Stimulated activated naive B cell treated with anti-CD40 and anti-IgM and Interleukin-4, amounts not matched to agents 10 μg/mL and 1 μg/mL and 100 μg/mL, for 72 hours (primary cell): ENCODE measurements at regions not wholly inside any gene's neighbourhood (a gene's known extent, or its start where the extent isn't known, plus 50 kb on each side); places are given as distances from the start of the nearest gene placed in this dataset.
"Not testable (repeated sequence)": the region's sequence is repeated elsewhere in the genome, so short reads cannot be mapped to it uniquely, and the experiment has no call there.

Source experiments
- ATAC-seq, 2 donors: fragments of 150-1000 bp; cut with Tn5 transposase; replicated peaks; 2 replicates each; pipeline ENCODE4 v1.10.0; 2021; ENCODE audit warnings: moderate library complexity in 1 of 2
- DNase-seq: peaks from one replicate; pipeline ENCODE4 v3.0.0; 2021
- H3K27ac Mint-ChIP-seq: one replicate; pipeline ENCODE4 v1.8.0; 2022; ENCODE audit warnings: mild to moderate bottlenecking, mixed read lengths
- H3K27me3 Mint-ChIP-seq, 2 donors: one replicate each; pipeline ENCODE4 v1.8.0; 2022; ENCODE audit warnings: mixed read lengths in 2 of 2
- H3K36me3 Mint-ChIP-seq, 2 donors: one replicate each; pipeline ENCODE4 v1.8.0; 2022; ENCODE audit warnings: mixed read lengths in 2 of 2, mild to moderate bottlenecking in 1 of 2
- H3K4me1 Mint-ChIP-seq, 2 donors: one replicate each; pipeline ENCODE4 v1.8.0; 2022; ENCODE audit warnings: mixed read lengths in 2 of 2, mild to moderate bottlenecking in 1 of 2
- H3K4me3 Mint-ChIP-seq, 2 donors: one replicate each; pipeline ENCODE4 v1.8.0; 2022; ENCODE audit warnings: mild to moderate bottlenecking in 2 of 2, mixed read lengths in 2 of 2, moderate library complexity in 1 of 2
- H3K9me3 Mint-ChIP-seq, 2 donors: one replicate each; pipeline ENCODE4 v1.8.0; 2022; ENCODE audit warnings: mixed read lengths in 2 of 2, mild to moderate bottlenecking in 1 of 2

GRCh38 chr5:53733853-53734252, 173.4 kb downstream of the NDUFS4 start:
- peak in 1 of 2 donors; percentile 12 for ATAC-seq
- H3K27ac Mint-ChIP-seq, result no peak overlapping the region
- DNase-seq, result no peak

DNA sequence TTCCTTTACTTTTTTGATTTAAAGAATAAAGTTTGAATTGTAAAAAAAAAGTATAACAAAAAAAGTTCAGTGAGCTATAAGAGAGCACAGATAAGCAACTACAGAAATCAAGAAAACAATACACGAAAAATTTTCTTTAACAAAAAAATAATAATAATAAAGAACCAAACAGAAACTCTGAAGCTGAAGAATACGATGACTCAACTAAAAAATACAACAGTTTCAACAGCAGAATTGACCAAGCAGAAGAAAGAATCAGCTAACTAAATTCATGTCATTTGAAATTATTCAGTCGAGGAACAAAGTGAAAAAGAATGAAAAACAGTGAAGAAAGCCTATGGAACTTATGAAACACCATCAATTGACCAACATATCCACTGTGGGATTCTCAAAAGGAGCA, 177.7 kb downstream of the NDUFS4 start:
- DNase-seq, result no peak
- no peak for ATAC-seq
- Mint-ChIP-seq H3K9me3 (peaks cover 3 to 10% of the 10 kb centered on the region in 2 donors), H3K4me1 (peaks cover 6 to 8% of the 10 kb centered on the region in 2 donors), H3K27me3 (peaks cover 0 to 5% of the 10 kb centered on the region in 2 donors), H3K36me3 (no peaks in the 10 kb centered on the region), H3K4me3 (no peak overlapping the region), H3K27ac (no peak overlapping the region)

More at GRCh38 chr5:53733853-53734252, 173.4 kb downstream of the NDUFS4 start:
- Mint-ChIP-seq H3K27me3 (no peaks in the 10 kb centered on the region), H3K9me3 (peaks cover 10% of the 10 kb centered on the region in 2 donors), H3K4me3 (no peak overlapping the region), H3K4me1 (peaks cover 14 to 22% of the 10 kb centered on the region in 2 donors), H3K36me3 (peaks cover 0 to 3% of the 10 kb centered on the region in 2 donors)

DNA sequence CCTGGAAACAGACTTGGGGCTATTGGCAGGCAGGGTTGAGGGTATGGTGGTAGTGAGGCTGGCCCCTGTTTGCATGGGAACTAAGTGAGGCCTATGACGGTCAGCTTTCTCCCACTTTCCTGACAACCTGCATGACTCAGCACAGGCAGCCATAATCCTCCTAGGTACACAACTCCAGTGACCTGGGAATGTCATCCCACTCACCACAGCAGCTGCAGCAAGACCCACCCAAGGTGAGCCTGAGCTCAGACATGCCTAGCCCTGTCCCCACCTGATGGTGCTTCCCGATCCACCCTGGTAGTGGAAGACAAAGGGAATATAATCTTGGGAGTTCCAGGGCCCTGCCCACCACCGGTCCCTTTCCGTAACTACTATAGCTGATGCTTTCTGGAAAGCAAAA, 178.7 kb downstream of the NDUFS4 start:
- no peak overlapping the region for H3K4me3 Mint-ChIP-seq
- no peaks in the 10 kb centered on the region for H3K36me3 Mint-ChIP-seq
- peaks cover 0 to 9% of the 10 kb centered on the region in 2 donors for H3K27me3 Mint-ChIP-seq
- peaks cover 2 to 4% of the 10 kb centered on the region in 2 donors for H3K4me1 Mint-ChIP-seq
- no peak for DNase-seq
- no peak for ATAC-seq
- H3K9me3 Mint-ChIP-seq, result peaks cover 3 to 10% of the 10 kb centered on the region in 2 donors
- H3K27ac Mint-ChIP-seq, result no peak overlapping the region

GRCh38 chr5:53749621-53750020, 189.2 kb downstream of the NDUFS4 start:
- H3K9me3 Mint-ChIP-seq, result peaks cover 26 to 33% of the 10 kb centered on the region in 2 donors
- no peak for ATAC-seq

GRCh38 chr5:53752282-53752681, 191.8 kb downstream of the NDUFS4 start:
- not testable (repeated sequence) for H3K4me1 Mint-ChIP-seq, DNase-seq, H3K27ac Mint-ChIP-seq, H3K4me3 Mint-ChIP-seq, ATAC-seq, H3K27me3 Mint-ChIP-seq
- Mint-ChIP-seq H3K9me3 (peaks cover 26 to 33% of the 10 kb centered on the region in 2 donors), H3K36me3 (peaks cover 3 to 10% of the 10 kb centered on the region in 2 donors)

More at GRCh38 chr5:53749621-53750020, 189.2 kb downstream of the NDUFS4 start:
- Mint-ChIP-seq H3K4me3 (no peak overlapping the region), H3K27me3 (peaks cover 0 to 6% of the 10 kb centered on the region in 2 donors), H3K4me1 (no peaks in the 10 kb centered on the region), H3K27ac (no peak overlapping the region), H3K36me3 (peaks cover 3 to 10% of the 10 kb centered on the region in 2 donors)
- no peak for DNase-seq

DNA sequence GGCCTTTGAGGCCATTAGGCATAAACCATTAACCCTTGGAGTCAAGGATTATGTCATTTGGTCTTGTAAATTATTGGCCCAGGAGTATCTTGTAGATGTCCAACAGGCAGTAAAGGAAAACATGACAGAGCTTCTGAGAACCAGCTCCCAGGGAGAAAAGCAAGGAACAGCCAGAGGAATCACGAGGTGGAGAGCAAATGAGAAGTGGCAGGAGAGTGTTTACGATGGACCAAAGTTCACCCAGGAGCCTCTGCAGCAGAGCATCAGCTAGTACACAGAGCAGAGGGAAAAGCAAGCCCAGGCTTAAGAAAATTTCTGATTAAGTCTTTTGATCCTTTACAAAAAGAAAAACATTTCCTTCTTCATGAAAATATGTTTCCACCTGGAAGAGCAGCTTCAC, 206.2 kb downstream of the NDUFS4 start:
- DNase-seq (no peak), ATAC-seq (no peak)
- Mint-ChIP-seq H3K4me3 (no peak overlapping the region), H3K9me3 (peaks cover 4 to 5% of the 10 kb centered on the region in 2 donors), H3K27ac (no peak overlapping the region), H3K36me3 (no peaks in the 10 kb centered on the region), H3K4me1 (no peaks in the 10 kb centered on the region), H3K27me3 (peaks cover 0 to 5% of the 10 kb centered on the region in 2 donors)

DNA sequence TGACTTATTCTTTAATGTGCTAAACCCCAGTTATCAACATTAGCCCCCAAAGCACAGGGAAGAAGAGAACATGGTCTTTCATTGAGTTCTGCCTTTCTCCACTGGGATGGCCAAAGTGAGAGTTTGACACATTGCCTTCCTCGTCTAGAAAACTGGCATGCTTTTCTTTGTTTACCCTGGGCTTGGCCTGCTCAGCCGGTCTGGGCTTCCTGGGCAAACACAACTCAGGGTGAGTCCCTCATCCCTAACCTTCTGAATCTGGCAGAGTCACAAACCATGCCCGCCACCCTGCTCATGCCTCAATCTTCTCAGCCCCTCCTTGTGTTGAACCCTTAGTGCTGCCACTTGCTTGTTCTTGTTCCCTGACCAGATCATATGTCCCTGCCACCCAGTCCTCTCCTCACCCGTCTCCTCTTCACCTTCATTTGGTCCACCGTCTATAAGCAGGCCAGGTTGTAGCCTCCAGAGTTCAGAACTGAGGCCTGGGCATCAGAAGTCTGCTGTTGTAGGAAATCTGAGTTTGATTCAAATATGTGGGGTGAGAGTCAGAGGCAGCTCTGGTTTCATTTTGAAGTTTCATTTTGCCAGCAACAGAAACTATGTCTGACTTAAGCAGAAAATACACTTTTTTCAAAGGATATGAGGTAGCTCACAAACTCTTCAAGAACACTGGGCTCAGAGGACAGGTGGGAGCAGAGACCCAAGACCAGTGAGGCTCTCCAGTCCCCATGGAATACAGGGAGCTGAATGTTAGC, 217.6 kb downstream of the NDUFS4 start:
- peaks cover 3 to 5% of the 10 kb centered on the region in 2 donors for H3K4me1 Mint-ChIP-seq
- H3K9me3 Mint-ChIP-seq, result no peaks in the 10 kb centered on the region
- no peak for ATAC-seq
- DNase-seq, result no peak
- H3K27me3 Mint-ChIP-seq, result no peaks in the 10 kb centered on the region
- H3K4me3 Mint-ChIP-seq, result no peak overlapping the region
- H3K36me3 Mint-ChIP-seq, result no peaks in the 10 kb centered on the region
- H3K27ac Mint-ChIP-seq, result no peak overlapping the region

DNA sequence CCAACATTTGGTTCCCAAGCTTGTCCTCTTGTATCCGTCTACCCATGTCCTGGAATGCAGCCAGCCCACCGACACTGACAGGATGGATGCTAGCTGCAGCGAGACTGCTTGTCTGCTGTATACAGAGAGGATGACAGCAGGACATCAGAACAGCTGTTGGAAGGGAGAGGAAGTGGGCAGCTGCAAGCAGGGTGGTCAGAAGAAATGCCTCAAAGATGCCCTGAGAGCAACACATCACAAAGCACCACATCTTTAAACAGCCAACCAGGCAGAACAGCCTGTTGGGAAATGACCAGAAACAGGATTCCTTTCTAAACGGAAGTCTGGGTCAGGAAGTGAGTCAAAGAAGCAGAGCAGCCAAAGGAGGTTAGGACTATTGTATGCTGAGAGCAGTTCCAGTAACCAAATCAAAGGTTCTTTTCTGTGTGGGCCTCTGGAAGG, 219.1 kb downstream of the NDUFS4 start:
- no peaks in the 10 kb centered on the region for H3K27me3 Mint-ChIP-seq
- ATAC-seq, result peak in 1 of 2 donors; percentile 36
- no peaks in the 10 kb centered on the region for H3K36me3 Mint-ChIP-seq
- peaks cover 3 to 5% of the 10 kb centered on the region in 2 donors for H3K4me1 Mint-ChIP-seq
- H3K27ac Mint-ChIP-seq, result no peak overlapping the region
- no peak overlapping the region for H3K4me3 Mint-ChIP-seq
- H3K9me3 Mint-ChIP-seq, result no peaks in the 10 kb centered on the region
- DNase-seq, result no peak

- ATAC-seq (no peak), DNase-seq (no peak)
- H3K27me3 Mint-ChIP-seq, result peaks cover 0 to 5% of the 10 kb centered on the region in 2 donors
- no peaks in the 10 kb centered on the region for H3K9me3 Mint-ChIP-seq
- H3K4me1 Mint-ChIP-seq, result peaks cover 5% of the 10 kb centered on the region in 2 donors
- no peaks in the 10 kb centered on the region for H3K36me3 Mint-ChIP-seq
- H3K4me3 Mint-ChIP-seq, result no peak overlapping the region
- no peak overlapping the region for H3K27ac Mint-ChIP-seq
Observed at GRCh38 chr5:53782620-53783019, 222.2 kb downstream of the NDUFS4 start.

DNA sequence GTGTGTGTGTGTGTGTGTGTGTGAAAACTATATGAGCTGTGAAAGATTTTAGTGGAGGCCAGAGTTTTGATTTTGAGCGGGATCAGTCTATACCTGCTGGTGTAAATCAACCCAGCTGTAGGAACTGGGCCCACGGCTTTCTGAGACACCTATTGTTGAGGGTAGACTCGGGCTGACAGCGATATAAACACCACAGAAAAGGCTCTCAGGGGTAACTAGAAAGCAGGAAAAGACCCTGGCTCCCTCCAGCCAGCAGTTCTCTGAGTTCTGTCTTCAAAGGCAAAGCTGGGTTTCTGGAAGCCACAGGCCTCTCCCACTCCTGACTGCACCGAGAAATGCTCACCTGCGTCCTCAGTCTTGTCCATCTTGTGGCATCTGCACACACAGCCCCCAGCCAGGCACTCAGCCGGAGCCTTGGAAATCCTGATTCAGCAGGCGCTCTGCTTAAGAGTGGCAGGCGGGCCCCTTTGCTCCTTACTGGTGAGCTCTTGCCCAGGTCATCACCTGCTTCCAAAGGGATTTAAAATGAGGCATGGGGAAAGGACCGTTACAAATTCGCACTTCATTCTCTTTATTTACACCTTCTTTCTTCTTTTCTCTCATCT, 223.3 kb downstream of the NDUFS4 start:
- H3K4me3 Mint-ChIP-seq, result no peak overlapping the region
- peaks cover 0 to 5% of the 10 kb centered on the region in 2 donors for H3K27me3 Mint-ChIP-seq
- peaks cover 0 to 3% of the 10 kb centered on the region in 2 donors for H3K9me3 Mint-ChIP-seq
- no peak overlapping the region for H3K27ac Mint-ChIP-seq
- no peak for ATAC-seq
- DNase-seq, result no peak
- H3K36me3 Mint-ChIP-seq, result no peaks in the 10 kb centered on the region
- peaks cover 3 to 5% of the 10 kb centered on the region in 2 donors for H3K4me1 Mint-ChIP-seq

DNA sequence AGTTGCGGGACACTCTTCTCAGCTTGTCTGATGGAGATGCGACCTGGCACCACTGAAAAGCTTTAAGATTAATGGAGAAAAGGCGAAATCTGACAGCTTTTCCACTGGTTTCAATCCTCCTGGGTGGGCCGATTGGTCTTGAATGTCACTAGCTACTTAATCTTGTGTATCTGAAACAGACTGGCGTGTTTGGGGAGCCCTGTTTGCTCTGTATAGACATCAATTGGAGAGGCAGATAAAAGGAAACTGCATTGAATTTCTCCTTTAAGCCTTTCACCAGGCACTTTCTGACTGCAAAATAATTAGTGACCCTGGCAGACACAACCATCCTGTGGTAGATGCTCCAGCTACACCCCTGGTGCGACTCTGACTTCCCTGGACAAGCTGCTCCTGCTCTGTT, 224.2 kb downstream of the NDUFS4 start:
- Mint-ChIP-seq H3K27ac (no peak overlapping the region), H3K9me3 (peaks cover 0 to 3% of the 10 kb centered on the region in 2 donors), H3K4me3 (no peak overlapping the region), H3K27me3 (peaks cover 0 to 5% of the 10 kb centered on the region in 2 donors), H3K36me3 (no peaks in the 10 kb centered on the region), H3K4me1 (peaks cover 0 to 3% of the 10 kb centered on the region in 2 donors)
- DNase-seq, result no peak
- no peak for ATAC-seq

GRCh38 chr5:53785924-53786323, 225.5 kb downstream of the NDUFS4 start:
- ATAC-seq (no peak), DNase-seq (no peak)
- Mint-ChIP-seq H3K36me3 (no peaks in the 10 kb centered on the region), H3K4me1 (peaks cover 0 to 2% of the 10 kb centered on the region in 2 donors), H3K27ac (no peak overlapping the region), H3K27me3 (peaks cover 0 to 5% of the 10 kb centered on the region in 2 donors), H3K4me3 (no peak overlapping the region), H3K9me3 (peaks cover 0 to 3% of the 10 kb centered on the region in 2 donors)

- Mint-ChIP-seq H3K36me3 (no peaks in the 10 kb centered on the region), H3K4me3 (no peak overlapping the region), H3K27me3 (peaks cover 0 to 5% of the 10 kb centered on the region in 2 donors), H3K4me1 (peaks cover 0 to 2% of the 10 kb centered on the region in 2 donors), H3K27ac (no peak overlapping the region), H3K9me3 (peaks cover 3 to 5% of the 10 kb centered on the region in 2 donors)
- no peak for ATAC-seq
- DNase-seq, result no peak
Observed at GRCh38 chr5:53790026-53790425, 229.6 kb downstream of the NDUFS4 start.

DNA sequence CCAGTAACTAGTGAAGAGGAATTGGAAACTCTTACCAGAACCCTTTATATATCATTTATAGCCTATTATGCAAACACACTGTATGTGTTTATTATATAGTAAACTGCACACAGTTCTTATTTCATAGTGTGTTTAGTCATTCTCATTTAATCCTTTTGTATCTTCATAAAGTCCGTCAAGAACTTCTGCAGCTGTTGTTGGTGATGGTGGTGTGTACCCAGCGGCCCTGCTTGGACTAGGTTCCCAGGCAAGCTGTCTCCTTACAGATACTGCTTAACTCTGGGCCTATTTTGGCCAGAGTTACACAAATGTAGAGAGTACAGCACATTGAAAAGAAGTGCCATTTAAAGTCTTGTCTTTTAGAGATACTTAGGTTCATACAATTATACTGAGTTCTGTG, 231.9 kb downstream of the NDUFS4 start:
- Mint-ChIP-seq H3K27me3 (peaks cover 0 to 9% of the 10 kb centered on the region in 2 donors), H3K4me1 (no peaks in the 10 kb centered on the region), H3K27ac (no peak overlapping the region), H3K36me3 (no peaks in the 10 kb centered on the region), H3K4me3 (no peak overlapping the region), H3K9me3 (peaks cover 3 to 5% of the 10 kb centered on the region in 2 donors)
- no peak for ATAC-seq
- no peak for DNase-seq

- H3K4me3 Mint-ChIP-seq, ATAC-seq, DNase-seq, H3K27ac Mint-ChIP-seq, H3K36me3 Mint-ChIP-seq, H3K4me1 Mint-ChIP-seq: not testable (repeated sequence)
- Mint-ChIP-seq H3K27me3 (peaks cover 12 to 16% of the 10 kb centered on the region in 2 donors), H3K9me3 (peaks cover 6 to 13% of the 10 kb centered on the region in 2 donors)
Observed at GRCh38 chr5:53799644-53800043, 239.2 kb downstream of the NDUFS4 start.
